Mesendoderm (in vitro differentiated cells): ENCODE measurements at regions not wholly inside any gene's neighbourhood (a gene's known extent, or its start where the extent isn't known, plus 50 kb on each side); places are given as distances from the start of the nearest gene placed in this dataset.

Experiments used
- DNase-seq: peaks from one replicate; pipeline ENCODE4 v3.0.0; 2013
- H2AK5ac ChIP-seq: 2 replicates; pipeline ENCODE4 v1.6.1; 2013; ENCODE audit warnings: low read length, inconsistent platforms
- H2BK120ac ChIP-seq: 2 replicates; pipeline ENCODE4 v1.6.1; 2013; ENCODE audit warnings: low read depth, mild to moderate bottlenecking, low read length, moderate library complexity, mixed read lengths
- H2BK15ac ChIP-seq: replicated peaks from 2 replicates; pipeline ENCODE4 v1.6.1; 2013; ENCODE audit warnings: low read depth, mild to moderate bottlenecking, moderate library complexity
- H2BK5ac ChIP-seq: 2 replicates; pipeline ENCODE4 v1.6.1; 2013; ENCODE audit warnings: low read length, inconsistent platforms
- H3K18ac ChIP-seq: 2 replicates; pipeline ENCODE4 v1.6.1; 2013; ENCODE audit warnings: mild to moderate bottlenecking, low read length, mixed read lengths
- H3K23ac ChIP-seq: one replicate; pipeline ENCODE4 v1.6.1; 2013; ENCODE audit warnings: low read length
- H3K27ac ChIP-seq: 2 replicates; pipeline ENCODE4 v1.5.1; 2013; ENCODE audit warnings: low read depth, mild to moderate bottlenecking, inconsistent platforms, low read length, moderate library complexity
- H3K27me3 ChIP-seq: 2 replicates; pipeline ENCODE4 v1.6.1; 2013; ENCODE audit warnings: low read length, control low read depth, mild to moderate bottlenecking, inconsistent platforms; ENCODE audit not compliant: insufficient read depth, poor library complexity
- H3K36me3 ChIP-seq: 2 replicates; pipeline ENCODE4 v1.6.1; 2013; ENCODE audit warnings: low read length, inconsistent platforms; ENCODE audit not compliant: control insufficient read depth, insufficient read depth
- H3K4ac ChIP-seq: one replicate; pipeline ENCODE4 v1.6.1; 2013; ENCODE audit warnings: low read depth, mild to moderate bottlenecking, low read length, moderate library complexity
- H3K4me1 ChIP-seq: 2 replicates; pipeline ENCODE4 v1.6.1; 2013; ENCODE audit warnings: low read depth, low read length, inconsistent platforms; ENCODE audit not compliant: control insufficient read depth
- H3K4me2 ChIP-seq: 2 replicates; pipeline ENCODE4 v1.6.1; 2013; ENCODE audit warnings: low read length
- H3K4me3 ChIP-seq: 2 replicates; pipeline ENCODE4 v1.5.1; 2013; ENCODE audit warnings: mild to moderate bottlenecking, low read length
- H3K56ac ChIP-seq: one replicate; pipeline ENCODE4 v1.6.1; 2013; ENCODE audit warnings: low read length
- H3K79me1 ChIP-seq: 2 replicates; pipeline ENCODE4 v1.6.1; 2013; ENCODE audit warnings: low read length, inconsistent platforms
- H3K79me2 ChIP-seq: 2 replicates; pipeline ENCODE4 v1.6.1; 2013; ENCODE audit warnings: mild to moderate bottlenecking, low read length; ENCODE audit not compliant: control insufficient read depth, insufficient read depth
- H3K9ac ChIP-seq: 2 replicates; pipeline ENCODE4 v1.6.1; 2013; ENCODE audit warnings: low read length, inconsistent platforms
- H4K5ac ChIP-seq: one replicate; pipeline ENCODE4 v1.6.1; 2013; ENCODE audit warnings: low read length
- H4K8ac ChIP-seq: one replicate; pipeline ENCODE4 v1.6.1; 2013; ENCODE audit warnings: low read depth, mild to moderate bottlenecking, control low read depth, low read length, moderate library complexity
- WGBS: extraction: QIAGEN DNeasy Blood & Tissue Kit; methylation state at CpG from one replicate; pipeline ENCODE4 v1.1.7; 2013; ENCODE audit warnings: low lambda C conversion rate, missing lambda C conversion rate; ENCODE audit not compliant: insufficient coverage; ENCODE audit errors: extremely low coverage; 5-methylcytosine and 5-hydroxymethylcytosine counted together

DNA sequence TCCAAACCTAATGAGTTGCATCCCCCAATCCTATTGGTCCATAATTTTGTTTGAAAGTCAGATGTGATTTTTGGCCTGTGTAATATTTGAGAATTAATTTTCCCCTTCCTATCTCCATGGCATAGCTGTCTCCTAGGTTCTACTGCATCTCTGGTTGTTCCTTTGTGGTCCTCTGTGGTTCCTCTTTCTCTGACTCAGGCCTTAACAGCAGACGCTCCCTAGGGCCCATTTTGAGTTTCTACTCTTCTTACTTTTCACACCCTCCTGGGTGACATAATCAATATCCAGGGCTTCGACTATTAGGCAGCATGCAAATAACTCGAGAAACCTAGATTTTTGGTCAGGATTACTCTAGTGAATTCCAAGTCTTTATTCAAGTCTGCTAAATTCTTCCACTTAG is 160.7 kb downstream of the RFC3 start:
- no peak overlapping the region for H4K5ac ChIP-seq
- H2BK15ac ChIP-seq, result no peak overlapping the region
- H2AK5ac ChIP-seq, result no peak overlapping the region
- no peaks in the 10 kb centered on the region for H3K27me3 ChIP-seq
- no peaks in the 10 kb centered on the region for H3K79me1 ChIP-seq
- no peak overlapping the region for H3K23ac ChIP-seq
- no peak overlapping the region for H4K8ac ChIP-seq
- no peak for DNase-seq
- no peak overlapping the region for H3K9ac ChIP-seq
- H3K4ac ChIP-seq, result no peak overlapping the region
- H2BK120ac ChIP-seq, result no peak overlapping the region
- H3K4me2 ChIP-seq, result no peak overlapping the region
- H3K4me1 ChIP-seq, result no peaks in the 10 kb centered on the region
- H3K18ac ChIP-seq, result no peak overlapping the region
- H3K4me3 ChIP-seq, result no peak overlapping the region
- H3K36me3 ChIP-seq, result no peaks in the 10 kb centered on the region
- WGBS, result no CpG with 5 or more reads among the region's 3 CpGs
- H3K27ac ChIP-seq, result no peak overlapping the region
- H3K56ac ChIP-seq, result no peak overlapping the region
- no peak overlapping the region for H2BK5ac ChIP-seq
- H3K79me2 ChIP-seq, result no peaks in the 10 kb centered on the region

DNA sequence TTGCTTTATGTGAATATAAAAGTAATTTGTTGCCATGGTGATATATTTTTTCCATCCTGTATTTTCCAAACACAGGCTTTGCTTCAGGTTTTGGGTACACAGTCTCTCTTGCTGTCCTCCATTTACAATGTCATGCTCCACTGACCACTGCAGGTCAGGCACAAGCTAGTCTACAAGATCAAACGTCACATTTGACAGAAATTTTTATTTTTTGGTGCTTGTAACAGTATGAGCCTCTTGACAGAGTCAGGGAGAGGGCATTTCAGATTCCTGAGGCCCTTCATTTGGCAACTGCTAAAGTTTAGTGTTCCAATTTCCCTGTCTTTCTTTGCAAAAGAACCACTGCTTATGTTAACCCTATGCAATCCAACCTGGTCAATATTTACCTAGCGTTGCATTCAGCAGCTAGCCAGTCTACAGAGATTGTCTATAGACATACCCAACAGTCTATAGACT is 175.0 kb downstream of the RFC3 start:
- Histone ChIP-seq H2BK5ac (no peak overlapping the region), H3K4me1 (no peaks in the 10 kb centered on the region), H3K79me1 (no peaks in the 10 kb centered on the region), H4K8ac (no peak overlapping the region), H3K36me3 (no peaks in the 10 kb centered on the region), H2BK15ac (no peak overlapping the region), H3K23ac (no peak overlapping the region), H3K4me3 (no peak overlapping the region), H3K4me2 (no peak overlapping the region), H3K56ac (no peak overlapping the region), H4K5ac (no peak overlapping the region), H2AK5ac (no peak overlapping the region), H3K18ac (no peak overlapping the region), H3K27ac (no peak overlapping the region), H3K27me3 (no peaks in the 10 kb centered on the region), H3K9ac (no peak overlapping the region), H2BK120ac (no peak overlapping the region), H3K4ac (no peak overlapping the region), H3K79me2 (no peaks in the 10 kb centered on the region)
- WGBS, result no CpG with 5 or more reads among the region's 2 CpGs
- DNase-seq, result no peak

DNA sequence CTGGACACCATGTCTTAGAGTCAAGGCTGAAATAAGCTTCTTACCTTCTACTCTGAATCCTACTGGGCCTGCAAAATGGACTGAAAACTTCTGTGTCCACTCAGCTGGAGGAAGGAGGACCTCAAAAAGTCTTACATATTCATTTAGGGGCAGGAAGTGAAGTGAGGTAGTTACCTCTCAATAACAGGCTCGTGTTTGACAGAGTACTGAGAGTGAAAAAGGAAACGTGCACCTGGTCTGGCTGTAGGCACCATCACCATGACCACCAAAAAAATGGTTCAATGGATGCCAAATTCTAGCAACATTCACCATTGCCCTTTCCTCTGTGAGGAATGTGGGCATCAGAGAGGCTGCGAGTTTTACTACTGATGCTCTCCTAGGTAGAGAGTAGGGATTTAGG is 176.2 kb downstream of the RFC3 start:
- no peak overlapping the region for H3K4me3 ChIP-seq
- no peaks in the 10 kb centered on the region for H3K4me1 ChIP-seq
- H3K18ac ChIP-seq, result no peak overlapping the region
- H3K27me3 ChIP-seq, result no peaks in the 10 kb centered on the region
- no peak overlapping the region for H2BK15ac ChIP-seq
- H3K27ac ChIP-seq, result no peak overlapping the region
- H2BK5ac ChIP-seq, result no peak overlapping the region
- H3K79me1 ChIP-seq, result no peaks in the 10 kb centered on the region
- no CpG with 5 or more reads among the region's 3 CpGs for WGBS
- H4K5ac ChIP-seq, result no peak overlapping the region
- H2AK5ac ChIP-seq, result no peak overlapping the region
- H2BK120ac ChIP-seq, result no peak overlapping the region
- H3K4me2 ChIP-seq, result no peak overlapping the region
- H3K79me2 ChIP-seq, result no peaks in the 10 kb centered on the region
- H4K8ac ChIP-seq, result no peak overlapping the region
- DNase-seq, result no peak
- no peak overlapping the region for H3K23ac ChIP-seq
- H3K56ac ChIP-seq, result no peak overlapping the region
- H3K4ac ChIP-seq, result no peak overlapping the region
- H3K36me3 ChIP-seq, result no peaks in the 10 kb centered on the region
- no peak overlapping the region for H3K9ac ChIP-seq

DNA sequence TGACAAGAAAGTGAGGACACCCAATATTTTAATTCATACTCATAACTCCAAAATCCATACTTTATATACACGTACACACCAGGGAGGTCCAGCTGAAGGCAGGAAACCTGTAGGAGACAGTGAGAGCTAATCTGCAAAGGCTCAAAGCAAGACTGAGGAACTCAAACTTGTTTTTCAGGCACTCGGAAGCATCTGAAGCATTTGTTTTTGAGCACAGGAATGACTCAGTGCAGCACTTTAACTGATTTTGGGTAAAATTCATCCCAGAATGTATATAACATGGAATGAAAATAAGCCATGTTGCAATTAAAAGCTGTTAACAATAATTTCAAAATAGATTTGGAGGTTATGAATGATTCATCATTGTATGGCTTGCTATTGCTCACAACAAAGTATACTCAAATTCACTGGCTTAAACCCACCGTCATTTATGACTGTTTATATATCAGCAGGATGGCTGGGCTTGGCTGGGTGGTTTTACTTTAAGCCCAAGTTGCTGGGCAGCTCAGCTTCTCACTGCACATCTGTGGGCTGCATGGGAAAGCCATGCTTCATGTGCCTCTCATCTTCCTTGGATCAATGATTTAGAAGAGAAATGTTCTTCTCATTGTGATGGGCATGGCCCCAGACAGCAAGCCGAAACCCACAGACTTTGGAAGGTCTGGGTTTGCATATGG is 177.0 kb downstream of the RFC3 start:
- H3K79me2 ChIP-seq, result no peaks in the 10 kb centered on the region
- no peaks in the 10 kb centered on the region for H3K4me1 ChIP-seq
- H3K27ac ChIP-seq, result no peak overlapping the region
- H3K4me3 ChIP-seq, result no peak overlapping the region
- no peak overlapping the region for H2AK5ac ChIP-seq
- no peak overlapping the region for H3K23ac ChIP-seq
- H3K36me3 ChIP-seq, result no peaks in the 10 kb centered on the region
- H3K79me1 ChIP-seq, result no peaks in the 10 kb centered on the region
- H3K56ac ChIP-seq, result no peak overlapping the region
- H4K8ac ChIP-seq, result no peak overlapping the region
- no peak for DNase-seq
- H3K4ac ChIP-seq, result no peak overlapping the region
- H2BK120ac ChIP-seq, result no peak overlapping the region
- no peak overlapping the region for H3K4me2 ChIP-seq
- no peak overlapping the region for H2BK15ac ChIP-seq
- H4K5ac ChIP-seq, result no peak overlapping the region
- H3K18ac ChIP-seq, result no peak overlapping the region
- no CpG with 5 or more reads among the region's 4 CpGs for WGBS
- H2BK5ac ChIP-seq, result no peak overlapping the region
- H3K9ac ChIP-seq, result no peak overlapping the region
- H3K27me3 ChIP-seq, result no peaks in the 10 kb centered on the region

DNA sequence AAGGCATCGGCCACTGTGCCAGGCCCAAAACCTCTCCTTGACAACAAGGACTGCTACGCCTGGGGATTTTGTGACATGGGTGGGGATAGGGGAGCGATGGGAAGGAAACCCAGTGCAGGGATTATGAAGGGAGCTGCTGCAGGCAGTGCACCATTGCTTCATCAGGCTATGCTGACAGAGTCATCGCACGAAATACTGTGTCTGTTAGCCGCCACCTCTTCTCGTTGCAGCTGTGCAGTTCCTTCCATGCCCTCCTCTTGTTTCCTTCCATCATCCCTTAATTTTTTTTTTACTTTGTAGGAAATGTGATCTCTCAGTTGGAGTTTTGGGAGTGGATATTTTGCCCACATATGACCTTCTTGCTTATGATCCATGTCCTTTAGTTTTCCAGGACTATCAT is 178.7 kb downstream of the RFC3 start:
- Histone ChIP-seq H3K4me2 (no peak overlapping the region), H3K27ac (no peak overlapping the region), H3K4me3 (no peak overlapping the region), H2BK15ac (no peak overlapping the region), H3K4ac (no peak overlapping the region), H3K27me3 (no peaks in the 10 kb centered on the region), H3K9ac (no peak overlapping the region), H3K79me2 (no peaks in the 10 kb centered on the region), H2AK5ac (no peak overlapping the region), H3K18ac (no peak overlapping the region), H3K56ac (no peak overlapping the region), H2BK5ac (no peak overlapping the region), H2BK120ac (no peak overlapping the region), H3K4me1 (no peaks in the 10 kb centered on the region), H3K23ac (no peak overlapping the region), H4K8ac (no peak overlapping the region), H4K5ac (no peak overlapping the region), H3K36me3 (no peaks in the 10 kb centered on the region), H3K79me1 (no peaks in the 10 kb centered on the region)
- no CpG with 5 or more reads among the region's 7 CpGs for WGBS
- DNase-seq, result no peak

DNA sequence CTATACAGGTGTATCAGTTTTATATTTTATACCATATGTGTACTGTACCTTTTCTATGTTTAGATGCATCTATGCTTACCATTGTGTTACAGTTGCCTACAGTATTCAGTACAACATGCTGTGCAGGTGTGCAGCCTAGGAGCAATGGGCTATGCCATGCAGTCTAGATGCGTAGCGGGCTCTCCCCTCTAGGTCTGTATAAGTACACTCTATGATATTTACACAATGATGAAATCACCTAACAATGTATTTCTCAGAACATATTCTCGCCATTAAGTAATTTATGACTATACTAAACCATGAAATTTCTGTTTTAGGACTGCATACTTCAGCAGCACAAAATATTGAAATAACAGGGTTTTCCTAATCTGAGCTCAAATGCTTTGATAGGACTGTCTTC is 179.6 kb downstream of the RFC3 start:
- H3K79me1 ChIP-seq, result no peaks in the 10 kb centered on the region
- no peak for DNase-seq
- H2BK5ac ChIP-seq, result no peak overlapping the region
- no peak overlapping the region for H3K56ac ChIP-seq
- H4K8ac ChIP-seq, result no peak overlapping the region
- no peak overlapping the region for H3K4me2 ChIP-seq
- H2BK15ac ChIP-seq, result no peak overlapping the region
- H3K4me1 ChIP-seq, result no peaks in the 10 kb centered on the region
- no peak overlapping the region for H2AK5ac ChIP-seq
- H3K36me3 ChIP-seq, result no peaks in the 10 kb centered on the region
- no peak overlapping the region for H3K18ac ChIP-seq
- H3K4me3 ChIP-seq, result no peak overlapping the region
- H3K4ac ChIP-seq, result no peak overlapping the region
- H3K27ac ChIP-seq, result no peak overlapping the region
- no peak overlapping the region for H2BK120ac ChIP-seq
- H3K27me3 ChIP-seq, result no peaks in the 10 kb centered on the region
- no peak overlapping the region for H4K5ac ChIP-seq
- H3K23ac ChIP-seq, result no peak overlapping the region
- WGBS, result no CpG with 5 or more reads among the region's 3 CpGs
- no peaks in the 10 kb centered on the region for H3K79me2 ChIP-seq
- no peak overlapping the region for H3K9ac ChIP-seq
